ENCODE measurements at regions not wholly inside any gene's neighbourhood (a gene's known extent, or its start where the extent isn't known, plus 50 kb on each side); places are given as distances from the start of the nearest gene placed in this dataset.

GRCh38 chr3:72442759-72443158 is 405.5 kb downstream of the SHQ1 start:
- CTCF ChIA-PET = no interaction called here
- H4K20me1 ChIP-seq (ENCODE audit: insufficient read depth) = peaks cover 84% of the 10 kb centered on the region
- POLR2A ChIA-PET = no interaction called here

More at GRCh38 chr3:72442759-72443158, 405.5 kb downstream of the SHQ1 start:
- no peak overlapping the region for H2AFZ ChIP-seq (ENCODE audit: low read depth)
- H3K27ac ChIP-seq (ENCODE audit: low read depth in 2 of 2, low read length in 1 of 2) = no peak overlapping the region
- no peaks in the 10 kb centered on the region for H3K27me3 ChIP-seq (ENCODE audit: insufficient read depth)
- H3K4me1 ChIP-seq (ENCODE audit: control insufficient read depth in 1 of 2, insufficient read depth in 2 of 2, low read depth in 1 of 2, low read length in 1 of 2) = peaks cover 3 to 15% of the 10 kb centered on the region in 2 experiments; a peak in 2 of 4 replicates
- no peaks in the 10 kb centered on the region for H3K9me3 ChIP-seq
- peaks cover 6 to 18% of the 10 kb centered on the region in 2 experiments for H3K36me3 ChIP-seq (replicated peaks in 1 of 2; ENCODE audit: control insufficient read depth in 1 of 2, insufficient read depth in 2 of 2, low read length in 1 of 2)
- peaks cover 88% of the 10 kb centered on the region for H3K79me2 ChIP-seq (ENCODE audit: insufficient read depth)
- no peak overlapping the region for H3K4me3 ChIP-seq (ENCODE audit: low read depth in 2 of 2, low read length in 1 of 2)
- TF ChIP-seq EZH2phosphoT487 (IDR thresholded peaks at IDR 0.05; ENCODE audit: borderline replicate concordance, low read depth) = no peak
- TF ChIP-seq SIN3A (IDR thresholded peaks at IDR 0.05; ENCODE audit: borderline replicate concordance, low read depth, low read length) = no peak
- no peak for TF ChIP-seq FOXM1 (IDR thresholded peaks at IDR 0.05; ENCODE audit: low read depth)
- TF ChIP-seq NFIC (IDR thresholded peaks at IDR 0.05; ENCODE audit: borderline replicate concordance) = no peak
- no peak for TF ChIP-seq FOXJ3 (CRISPR knock-in tag; IDR thresholded peaks at IDR 0.05)
- TF ChIP-seq, protein P1, sequence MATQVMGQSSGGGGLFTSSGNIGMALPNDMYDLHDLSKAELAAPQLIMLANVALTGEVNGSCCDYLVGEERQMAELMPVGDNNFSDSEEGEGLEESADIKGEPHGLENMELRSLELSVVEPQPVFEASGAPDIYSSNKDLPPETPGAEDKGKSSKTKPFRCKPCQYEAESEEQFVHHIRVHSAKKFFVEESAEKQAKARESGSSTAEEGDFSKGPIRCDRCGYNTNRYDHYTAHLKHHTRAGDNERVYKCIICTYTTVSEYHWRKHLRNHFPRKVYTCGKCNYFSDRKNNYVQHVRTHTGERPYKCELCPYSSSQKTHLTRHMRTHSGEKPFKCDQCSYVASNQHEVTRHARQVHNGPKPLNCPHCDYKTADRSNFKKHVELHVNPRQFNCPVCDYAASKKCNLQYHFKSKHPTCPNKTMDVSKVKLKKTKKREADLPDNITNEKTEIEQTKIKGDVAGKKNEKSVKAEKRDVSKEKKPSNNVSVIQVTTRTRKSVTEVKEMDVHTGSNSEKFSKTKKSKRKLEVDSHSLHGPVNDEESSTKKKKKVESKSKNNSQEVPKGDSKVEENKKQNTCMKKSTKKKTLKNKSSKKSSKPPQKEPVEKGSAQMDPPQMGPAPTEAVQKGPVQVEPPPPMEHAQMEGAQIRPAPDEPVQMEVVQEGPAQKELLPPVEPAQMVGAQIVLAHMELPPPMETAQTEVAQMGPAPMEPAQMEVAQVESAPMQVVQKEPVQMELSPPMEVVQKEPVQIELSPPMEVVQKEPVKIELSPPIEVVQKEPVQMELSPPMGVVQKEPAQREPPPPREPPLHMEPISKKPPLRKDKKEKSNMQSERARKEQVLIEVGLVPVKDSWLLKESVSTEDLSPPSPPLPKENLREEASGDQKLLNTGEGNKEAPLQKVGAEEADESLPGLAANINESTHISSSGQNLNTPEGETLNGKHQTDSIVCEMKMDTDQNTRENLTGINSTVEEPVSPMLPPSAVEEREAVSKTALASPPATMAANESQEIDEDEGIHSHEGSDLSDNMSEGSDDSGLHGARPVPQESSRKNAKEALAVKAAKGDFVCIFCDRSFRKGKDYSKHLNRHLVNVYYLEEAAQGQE (IDR thresholded peaks at IDR 0.05; ENCODE audit: low read depth, low read length) = no peak
- TF ChIP-seq GATA2 (CRISPR knock-in tag; IDR thresholded peaks at IDR 0.05) = no peak
- no peak for TF ChIP-seq MXI1 (IDR thresholded peaks at IDR 0.05; ENCODE audit: low read depth, low read length)
- TF ChIP-seq RFX5 (IDR thresholded peaks at IDR 0.05; ENCODE audit: low read length) = no peak
- TF ChIP-seq ELF1 (IDR thresholded peaks at IDR 0.05) = no peak
- no peak for TF ChIP-seq TCF12 (IDR thresholded peaks at IDR 0.05)
- TF ChIP-seq TAF1 (IDR thresholded peaks at IDR 0.05; ENCODE audit: borderline replicate concordance, low read depth, low read length) = no peak
- no peak for TF ChIP-seq MEF2A (IDR thresholded peaks at IDR 0.05; ENCODE audit: borderline replicate concordance, low read depth)
- TF ChIP-seq, protein P2, sequence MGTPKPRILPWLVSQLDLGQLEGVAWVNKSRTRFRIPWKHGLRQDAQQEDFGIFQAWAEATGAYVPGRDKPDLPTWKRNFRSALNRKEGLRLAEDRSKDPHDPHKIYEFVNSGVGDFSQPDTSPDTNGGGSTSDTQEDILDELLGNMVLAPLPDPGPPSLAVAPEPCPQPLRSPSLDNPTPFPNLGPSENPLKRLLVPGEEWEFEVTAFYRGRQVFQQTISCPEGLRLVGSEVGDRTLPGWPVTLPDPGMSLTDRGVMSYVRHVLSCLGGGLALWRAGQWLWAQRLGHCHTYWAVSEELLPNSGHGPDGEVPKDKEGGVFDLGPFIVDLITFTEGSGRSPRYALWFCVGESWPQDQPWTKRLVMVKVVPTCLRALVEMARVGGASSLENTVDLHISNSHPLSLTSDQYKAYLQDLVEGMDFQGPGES (IDR thresholded peaks at IDR 0.05; ENCODE audit: low read depth, low read length) = no peak
- TF ChIP-seq, protein P3, sequence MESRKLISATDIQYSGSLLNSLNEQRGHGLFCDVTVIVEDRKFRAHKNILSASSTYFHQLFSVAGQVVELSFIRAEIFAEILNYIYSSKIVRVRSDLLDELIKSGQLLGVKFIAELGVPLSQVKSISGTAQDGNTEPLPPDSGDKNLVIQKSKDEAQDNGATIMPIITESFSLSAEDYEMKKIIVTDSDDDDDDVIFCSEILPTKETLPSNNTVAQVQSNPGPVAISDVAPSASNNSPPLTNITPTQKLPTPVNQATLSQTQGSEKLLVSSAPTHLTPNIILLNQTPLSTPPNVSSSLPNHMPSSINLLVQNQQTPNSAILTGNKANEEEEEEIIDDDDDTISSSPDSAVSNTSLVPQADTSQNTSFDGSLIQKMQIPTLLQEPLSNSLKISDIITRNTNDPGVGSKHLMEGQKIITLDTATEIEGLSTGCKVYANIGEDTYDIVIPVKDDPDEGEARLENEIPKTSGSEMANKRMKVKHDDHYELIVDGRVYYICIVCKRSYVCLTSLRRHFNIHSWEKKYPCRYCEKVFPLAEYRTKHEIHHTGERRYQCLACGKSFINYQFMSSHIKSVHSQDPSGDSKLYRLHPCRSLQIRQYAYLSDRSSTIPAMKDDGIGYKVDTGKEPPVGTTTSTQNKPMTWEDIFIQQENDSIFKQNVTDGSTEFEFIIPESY (IDR thresholded peaks at IDR 0.05; ENCODE audit: borderline replicate concordance, low read depth) = no peak
- TF ChIP-seq MAX (IDR thresholded peaks at IDR 0.05; ENCODE audit: low read depth) = no peak
- no peak for DNase-seq
- H3K9ac ChIP-seq = no peak overlapping the region
- H3F3A ChIP-seq (replicated peaks; ENCODE audit: insufficient read depth) = no peaks in the 10 kb centered on the region
- WGBS (ENCODE audit: low lambda C conversion rate) = 99% methylated on average over 4 of the region's 4 CpGs
- no peaks in the 10 kb centered on the region for H3K9me2 ChIP-seq
- H3K4me2 ChIP-seq = no peak overlapping the region
